ENCODE measurements at regions not wholly inside any gene's neighbourhood (a gene's known extent, or its start where the extent isn't known, plus 50 kb on each side); places are given as distances from the start of the nearest gene placed in this dataset.

DNA sequence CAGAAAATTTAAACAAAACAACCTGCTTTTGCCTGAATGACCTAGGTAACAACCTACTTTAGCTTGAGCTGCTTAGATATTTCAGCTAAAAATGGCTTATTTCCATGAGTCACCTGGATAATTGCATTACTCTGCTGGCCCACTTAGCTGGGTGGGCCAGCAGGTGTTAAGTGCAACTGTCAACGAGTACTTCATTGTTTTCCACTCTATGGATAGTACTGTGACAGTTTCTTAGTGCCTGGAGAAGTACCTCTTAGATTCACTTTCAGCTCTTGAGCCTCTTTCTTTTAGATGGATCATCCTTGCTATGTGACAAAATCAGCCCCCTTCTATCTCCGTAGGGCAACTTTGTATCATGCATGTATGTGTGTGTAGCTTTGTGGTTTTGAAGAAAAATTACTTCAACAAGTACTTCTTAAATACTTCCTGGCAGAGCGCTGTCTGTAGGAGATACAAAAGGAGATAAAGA, 368.2 kb upstream of the ATP2B1 start:
- TF ChIP-seq, protein P1, sequence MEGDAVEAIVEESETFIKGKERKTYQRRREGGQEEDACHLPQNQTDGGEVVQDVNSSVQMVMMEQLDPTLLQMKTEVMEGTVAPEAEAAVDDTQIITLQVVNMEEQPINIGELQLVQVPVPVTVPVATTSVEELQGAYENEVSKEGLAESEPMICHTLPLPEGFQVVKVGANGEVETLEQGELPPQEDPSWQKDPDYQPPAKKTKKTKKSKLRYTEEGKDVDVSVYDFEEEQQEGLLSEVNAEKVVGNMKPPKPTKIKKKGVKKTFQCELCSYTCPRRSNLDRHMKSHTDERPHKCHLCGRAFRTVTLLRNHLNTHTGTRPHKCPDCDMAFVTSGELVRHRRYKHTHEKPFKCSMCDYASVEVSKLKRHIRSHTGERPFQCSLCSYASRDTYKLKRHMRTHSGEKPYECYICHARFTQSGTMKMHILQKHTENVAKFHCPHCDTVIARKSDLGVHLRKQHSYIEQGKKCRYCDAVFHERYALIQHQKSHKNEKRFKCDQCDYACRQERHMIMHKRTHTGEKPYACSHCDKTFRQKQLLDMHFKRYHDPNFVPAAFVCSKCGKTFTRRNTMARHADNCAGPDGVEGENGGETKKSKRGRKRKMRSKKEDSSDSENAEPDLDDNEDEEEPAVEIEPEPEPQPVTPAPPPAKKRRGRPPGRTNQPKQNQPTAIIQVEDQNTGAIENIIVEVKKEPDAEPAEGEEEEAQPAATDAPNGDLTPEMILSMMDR (IDR thresholded peaks at IDR 0.05) = no peak
- no peak for TF ChIP-seq POLR2A (IDR thresholded peaks at IDR 0.05)
